ENCODE measurements at regions not wholly inside any gene's neighbourhood (a gene's known extent, or its start where the extent isn't known, plus 50 kb on each side); places are given as distances from the start of the nearest gene placed in this dataset.

DNA sequence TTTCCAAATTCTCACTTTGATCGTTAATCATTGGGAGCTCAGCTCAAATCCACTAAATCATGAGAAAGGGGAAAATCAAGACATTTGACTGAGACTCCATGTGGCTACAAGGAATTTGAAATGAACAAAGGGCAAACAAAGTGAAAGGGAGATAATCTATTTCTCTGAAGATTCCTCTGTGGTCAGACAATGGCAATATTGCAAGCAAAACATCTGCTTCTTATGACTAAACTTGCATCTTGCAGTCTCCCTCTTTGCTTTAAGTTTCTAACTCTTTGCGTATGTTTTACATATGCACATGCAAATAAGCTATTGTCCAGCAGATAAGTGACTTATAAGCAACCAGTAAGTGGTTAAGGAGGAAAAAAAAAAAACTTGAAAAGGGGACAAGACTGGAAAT, 299.1 kb upstream of the NXPH2 start:
- H3K4me3 ChIP-seq (ENCODE audit: low read depth, low read length), result no peak overlapping the region
- TF ChIP-seq, protein P1, sequence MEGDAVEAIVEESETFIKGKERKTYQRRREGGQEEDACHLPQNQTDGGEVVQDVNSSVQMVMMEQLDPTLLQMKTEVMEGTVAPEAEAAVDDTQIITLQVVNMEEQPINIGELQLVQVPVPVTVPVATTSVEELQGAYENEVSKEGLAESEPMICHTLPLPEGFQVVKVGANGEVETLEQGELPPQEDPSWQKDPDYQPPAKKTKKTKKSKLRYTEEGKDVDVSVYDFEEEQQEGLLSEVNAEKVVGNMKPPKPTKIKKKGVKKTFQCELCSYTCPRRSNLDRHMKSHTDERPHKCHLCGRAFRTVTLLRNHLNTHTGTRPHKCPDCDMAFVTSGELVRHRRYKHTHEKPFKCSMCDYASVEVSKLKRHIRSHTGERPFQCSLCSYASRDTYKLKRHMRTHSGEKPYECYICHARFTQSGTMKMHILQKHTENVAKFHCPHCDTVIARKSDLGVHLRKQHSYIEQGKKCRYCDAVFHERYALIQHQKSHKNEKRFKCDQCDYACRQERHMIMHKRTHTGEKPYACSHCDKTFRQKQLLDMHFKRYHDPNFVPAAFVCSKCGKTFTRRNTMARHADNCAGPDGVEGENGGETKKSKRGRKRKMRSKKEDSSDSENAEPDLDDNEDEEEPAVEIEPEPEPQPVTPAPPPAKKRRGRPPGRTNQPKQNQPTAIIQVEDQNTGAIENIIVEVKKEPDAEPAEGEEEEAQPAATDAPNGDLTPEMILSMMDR (IDR thresholded peaks at IDR 0.05; ENCODE audit: insufficient read depth, low read depth, low read length), result no peak
- DNase-seq (ENCODE audit: low read depth), result no peak

DNA sequence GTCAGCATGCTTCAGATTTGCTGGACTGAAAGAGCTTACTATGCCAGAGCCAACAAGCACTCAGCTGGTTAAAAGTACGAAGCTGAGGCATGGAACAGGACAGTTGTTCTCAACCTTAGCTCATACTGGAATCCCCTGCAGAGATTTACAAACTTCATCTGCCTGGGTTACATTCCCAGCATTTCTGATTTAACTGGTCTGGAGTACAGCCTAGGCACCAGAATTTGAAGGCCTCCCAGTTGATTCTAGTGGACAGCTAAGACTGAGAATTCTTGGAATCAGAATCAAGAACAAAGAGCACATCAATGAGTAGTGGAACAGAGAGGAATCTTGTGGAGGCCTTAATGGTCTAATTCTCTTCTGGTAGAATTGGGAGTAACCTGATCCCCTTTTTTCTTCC, 298.2 kb upstream of the NXPH2 start:
- no peak for DNase-seq (ENCODE audit: low read depth)
- TF ChIP-seq, protein P1 (IDR thresholded peaks at IDR 0.05; ENCODE audit: insufficient read depth, low read depth, low read length), result no peak
- H3K4me3 ChIP-seq (ENCODE audit: low read depth, low read length), result no peak overlapping the region

DNA sequence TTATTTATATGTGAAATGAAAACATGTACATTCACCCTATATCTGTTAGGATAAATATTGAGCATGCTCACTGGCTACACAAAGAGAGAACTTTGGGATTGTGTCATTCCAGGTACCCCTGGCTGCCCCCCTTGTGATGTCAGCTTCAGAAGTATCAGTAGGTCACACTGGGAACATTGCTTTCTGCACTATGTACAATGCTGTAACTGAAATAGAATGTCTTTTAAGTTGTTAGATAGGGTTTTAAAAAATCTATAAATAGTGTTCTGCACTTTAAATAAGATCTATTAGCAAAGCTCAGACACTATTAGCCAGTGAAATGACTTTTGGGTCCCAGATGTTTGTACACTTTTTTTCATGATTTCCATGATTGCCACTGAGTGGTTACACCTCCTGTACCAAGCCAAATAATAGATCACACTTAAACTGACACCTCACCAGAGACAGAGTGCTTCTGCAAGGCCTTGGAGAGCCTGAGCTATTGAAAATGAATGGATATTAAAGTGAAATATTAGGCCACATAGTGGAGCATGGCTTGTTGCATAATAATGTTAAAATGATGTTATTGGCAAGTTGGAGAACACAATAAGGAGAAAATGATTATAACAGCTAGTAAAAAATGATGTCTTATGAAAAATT, 297.0 kb upstream of the NXPH2 start:
- TF ChIP-seq, protein P1 (IDR thresholded peaks at IDR 0.05; ENCODE audit: insufficient read depth, low read depth, low read length), result no peak
- H3K4me3 ChIP-seq (ENCODE audit: low read depth, low read length), result no peak overlapping the region
- DNase-seq (ENCODE audit: low read depth), result no peak

DNA sequence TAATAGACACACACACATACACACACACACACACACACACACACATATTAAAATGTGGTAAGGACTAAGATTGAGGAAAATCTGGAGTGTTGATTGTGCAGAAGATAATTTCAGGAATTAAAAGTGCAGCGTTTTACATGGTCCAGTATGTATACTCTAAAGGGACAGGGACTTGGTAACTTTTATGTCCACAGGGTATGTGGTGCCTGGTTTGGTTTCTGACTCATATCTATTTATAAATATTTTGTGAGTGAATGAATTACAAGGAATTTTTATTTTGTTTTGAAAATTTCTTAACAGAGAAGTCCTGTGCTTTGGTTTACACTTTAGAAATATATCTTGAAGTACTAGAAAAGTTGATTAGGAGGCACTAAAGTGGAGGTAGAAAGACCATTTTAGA, 287.7 kb upstream of the NXPH2 start:
- DNase-seq (ENCODE audit: low read depth), result no peak
- TF ChIP-seq, protein P1 (IDR thresholded peaks at IDR 0.05; ENCODE audit: insufficient read depth, low read depth, low read length), result no peak
- no peak overlapping the region for H3K4me3 ChIP-seq (ENCODE audit: low read depth, low read length)

DNA sequence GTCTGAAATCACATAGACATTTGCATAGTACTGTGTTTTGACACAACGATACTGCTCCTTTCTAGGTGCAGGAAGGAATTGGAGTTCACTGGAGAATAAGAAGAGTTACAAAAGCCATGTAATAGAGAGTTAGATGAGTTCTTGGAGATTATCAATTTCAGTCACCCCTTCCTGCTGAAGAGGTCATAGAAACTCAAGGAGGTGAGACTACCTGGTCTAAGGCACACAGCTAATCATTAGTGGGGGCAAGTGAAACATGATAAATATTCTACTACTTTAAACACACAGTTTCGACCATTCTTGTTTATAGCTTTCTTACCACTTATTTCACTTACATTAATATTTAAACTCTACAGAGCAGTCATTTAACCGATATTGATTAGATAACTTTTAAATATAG, 286.9 kb upstream of the NXPH2 start:
- H3K4me3 ChIP-seq (ENCODE audit: low read depth, low read length), result no peak overlapping the region
- TF ChIP-seq, protein P1 (IDR thresholded peaks at IDR 0.05; ENCODE audit: insufficient read depth, low read depth, low read length), result no peak
- no peak for DNase-seq (ENCODE audit: low read depth)

DNA sequence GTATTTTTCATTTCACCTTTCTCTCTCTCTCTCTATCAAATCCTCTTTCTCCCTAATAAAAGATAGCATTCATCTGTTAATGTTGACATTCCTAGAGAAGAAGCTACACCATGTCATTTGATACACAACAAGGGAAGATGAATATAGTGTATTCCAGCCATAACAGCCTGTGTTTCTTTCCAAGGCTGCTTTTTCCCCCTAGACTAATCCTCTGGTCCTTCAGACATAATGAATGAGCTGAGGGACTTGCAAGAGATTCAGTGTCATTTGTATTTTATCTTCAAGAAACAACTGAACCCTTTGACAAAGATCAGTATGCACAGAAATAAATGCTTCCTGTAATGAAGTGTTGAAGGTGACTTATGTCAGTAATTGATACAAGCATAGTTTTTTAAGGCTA, 284.0 kb upstream of the NXPH2 start:
- DNase-seq (ENCODE audit: low read depth), result no peak
- H3K4me3 ChIP-seq (ENCODE audit: low read depth, low read length), result no peak overlapping the region
- TF ChIP-seq, protein P1 (IDR thresholded peaks at IDR 0.05; ENCODE audit: insufficient read depth, low read depth, low read length), result no peak

DNA sequence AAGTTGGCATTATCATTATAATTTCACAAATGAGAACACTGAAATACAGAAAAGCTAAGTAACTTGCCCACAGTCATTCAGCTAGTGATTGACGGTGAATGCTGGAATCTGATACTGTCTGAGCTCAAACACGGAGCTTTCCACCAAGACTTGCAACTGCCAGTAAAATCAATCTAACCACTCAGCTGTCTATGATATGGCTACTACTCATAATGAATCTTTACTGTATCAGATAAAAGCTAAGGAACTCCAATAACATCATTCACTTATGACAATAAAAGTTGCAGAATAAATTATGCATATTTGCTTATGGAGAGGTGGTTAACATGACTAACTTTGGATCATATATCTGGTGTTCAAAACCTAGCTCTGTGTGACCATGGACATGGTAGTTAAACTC, 279.4 kb upstream of the NXPH2 start:
- TF ChIP-seq, protein P1 (IDR thresholded peaks at IDR 0.05; ENCODE audit: insufficient read depth, low read depth, low read length), result no peak
- no peak overlapping the region for H3K4me3 ChIP-seq (ENCODE audit: low read depth, low read length)
- DNase-seq (ENCODE audit: low read depth), result no peak
